8988T (cell line): ENCODE measurements at regions not wholly inside any gene's neighbourhood (a gene's known extent, or its start where the extent isn't known, plus 50 kb on each side); places are given as distances from the start of the nearest gene placed in this dataset.

Experiments used
- DNase-seq: peaks from one replicate; pipeline ENCODE4 v3.0.0; 2011

DNA sequence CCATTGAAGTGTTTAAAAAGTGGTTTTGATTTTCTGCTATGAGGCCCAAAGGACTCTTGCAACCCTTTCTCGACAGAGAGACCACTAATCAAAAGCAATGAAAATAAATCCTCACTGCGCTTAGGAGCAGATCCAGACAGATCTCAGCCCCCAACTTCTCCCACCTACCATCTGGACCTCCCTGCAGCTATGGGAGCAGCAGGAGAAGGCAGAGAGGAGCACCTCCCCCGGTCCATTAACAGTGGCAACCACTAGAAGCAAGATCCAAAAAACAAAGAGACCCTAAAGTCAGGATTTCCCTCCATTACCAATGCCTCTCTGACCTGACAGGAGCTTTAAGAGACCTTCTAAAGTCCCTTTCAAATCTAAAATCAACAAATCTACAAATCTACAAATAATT is 99.0 kb upstream of the LSM8 start:
- DNase-seq: no peak

- no peak for DNase-seq
These were observed 96.8 kb upstream of the LSM8 start for GRCh38 chr7:118087126-118087525.

DNA sequence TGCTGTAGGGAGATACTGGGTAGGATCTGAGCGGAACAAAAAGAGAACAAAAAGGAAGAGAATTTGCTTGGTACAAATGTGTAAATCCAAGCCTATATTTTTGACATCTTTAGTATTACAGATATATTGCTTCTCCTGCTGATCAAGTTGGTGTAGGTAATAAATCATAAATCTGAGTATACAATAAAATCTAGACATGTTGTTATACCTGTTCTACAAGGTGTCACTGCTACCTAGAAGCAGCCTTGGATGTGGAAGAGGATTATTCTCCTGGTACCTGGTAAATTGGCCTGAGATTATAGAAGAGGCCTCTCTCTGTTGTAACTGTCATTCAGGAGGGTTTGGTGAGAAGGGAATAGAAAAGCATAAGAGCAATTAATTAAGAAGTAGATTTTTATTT is 89.9 kb upstream of the LSM8 start:
- DNase-seq: no peak

DNA sequence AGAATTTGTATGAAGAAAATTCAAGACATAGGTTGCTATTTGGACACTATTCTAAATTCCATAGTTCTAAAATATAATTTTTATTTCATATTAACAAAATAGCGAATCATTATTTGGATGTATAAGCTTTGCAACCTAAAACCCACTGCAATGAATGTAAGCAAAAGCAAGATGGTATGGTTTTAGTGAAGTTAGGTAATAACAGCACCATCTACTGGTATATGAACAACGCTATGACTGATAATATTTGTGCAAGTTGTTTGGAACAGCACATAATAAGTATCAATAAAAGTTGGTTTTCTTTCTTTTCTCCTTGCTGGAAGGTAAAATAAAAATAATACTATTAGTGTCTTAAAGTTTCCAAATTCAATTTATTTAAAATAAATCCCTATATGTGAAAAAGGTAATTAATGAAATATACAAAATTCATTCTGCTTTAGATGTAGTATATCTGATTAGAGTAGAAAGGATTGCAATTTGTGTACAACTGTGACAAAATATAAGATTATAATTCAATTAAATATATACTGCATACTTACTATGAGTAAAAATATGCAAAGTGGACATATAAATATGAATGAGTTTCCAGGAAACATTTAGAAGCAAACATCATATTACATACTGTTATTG is 79.0 kb upstream of the LSM8 start:
- DNase-seq: no peak

GRCh38 chr7:118109607-118110006 is 74.4 kb upstream of the LSM8 start:
- DNase-seq: no peak

- no peak for DNase-seq
These were observed 73.6 kb upstream of the LSM8 start for GRCh38 chr7:118110178-118110925.

DNA sequence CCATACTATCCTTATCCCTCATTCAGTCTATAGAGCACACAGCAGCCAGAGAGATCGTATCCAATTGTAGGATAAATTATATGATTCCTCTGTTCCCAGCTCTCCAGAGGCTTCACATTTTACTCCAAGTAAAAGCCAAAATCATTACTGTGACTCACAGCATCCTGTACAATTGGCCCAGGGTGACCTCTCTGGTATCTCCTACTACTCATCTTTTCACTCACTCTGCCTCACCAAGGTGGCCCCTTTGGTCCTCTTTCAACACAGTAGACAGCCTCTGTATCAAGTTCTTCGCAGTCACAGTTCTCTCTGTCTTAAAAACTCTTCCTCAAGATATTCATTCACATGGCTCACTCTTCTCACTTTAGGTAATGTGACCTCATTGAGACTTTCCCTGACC is 72.6 kb upstream of the LSM8 start:
- no peak for DNase-seq

- no peak for DNase-seq
These were observed 69.8 kb upstream of the LSM8 start for GRCh38 chr7:118114175-118114574.

DNA sequence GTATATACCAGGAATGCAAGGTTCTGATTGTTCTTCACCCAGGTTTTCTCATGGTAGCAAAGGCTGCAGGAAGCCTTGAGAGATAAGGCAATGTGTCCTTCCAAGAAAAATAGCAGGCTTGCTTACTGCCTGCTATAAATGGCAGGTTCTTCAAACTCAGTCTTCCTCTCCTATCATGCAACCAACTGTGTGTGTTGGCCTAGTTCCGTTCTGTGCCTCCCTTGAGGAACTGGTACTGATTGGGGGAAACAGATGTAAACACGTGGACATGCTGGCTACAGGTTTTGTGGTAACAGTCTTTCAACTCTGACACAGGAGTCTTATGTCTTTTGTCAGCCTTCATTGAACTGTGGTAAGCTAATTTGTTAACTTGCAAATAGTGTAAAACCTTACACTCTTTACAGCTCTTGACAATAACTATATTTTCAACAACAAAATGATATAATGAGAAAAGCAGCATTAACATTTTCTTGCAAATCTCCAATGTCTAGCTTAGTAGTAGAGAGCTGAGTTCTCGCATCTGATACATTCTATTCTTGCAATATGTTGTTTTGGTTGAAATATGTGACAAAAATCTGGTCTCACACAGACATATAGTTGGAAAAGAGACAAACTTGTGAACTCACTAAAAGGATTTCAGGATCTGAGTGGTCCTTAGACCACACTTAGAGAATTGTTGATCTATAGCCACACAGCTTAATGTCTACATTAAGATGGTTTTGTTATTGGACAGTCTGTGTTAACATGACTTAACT is 54.7 kb upstream of the LSM8 start:
- no peak for DNase-seq

GRCh38 chr7:118132764-118133163 is 51.2 kb upstream of the LSM8 start:
- no peak for DNase-seq
